HepG2 (cell line): ENCODE measurements at regions not wholly inside any gene's neighbourhood (a gene's known extent, or its start where the extent isn't known, plus 50 kb on each side); places are given as distances from the start of the nearest gene placed in this dataset.

Experiments used
- ATF2 ChIP-seq: sonication (generic); formaldehyde crosslinking; IDR thresholded peaks from 2 replicates; pipeline ENCODE4 v1.4.0; 2020; ENCODE audit warnings: missing genetic modification reagents
- BCL3 ChIP-seq: sonication (generic); formaldehyde crosslinking; IDR thresholded peaks from 2 replicates; pipeline ENCODE4 v1.5.1; 2020; ENCODE audit warnings: mild to moderate bottlenecking, missing genetic modification reagents, moderate library complexity
- CHD4 ChIP-seq: fragments of 200-600 bp; sonication (generic); IDR thresholded peaks from 2 replicates; pipeline ENCODE4 v1.7.0; 2017; ENCODE audit warnings: mild to moderate bottlenecking, low read length, borderline replicate concordance
- IRF9 ChIP-seq: sonication (generic); formaldehyde crosslinking; IDR thresholded peaks from 2 replicates; pipeline ENCODE4 v1.8.0; 2022; ENCODE audit warnings: missing genetic modification reagents, mild to moderate bottlenecking, borderline replicate concordance
- KAT7 ChIP-seq: IDR thresholded peaks from 2 replicates; pipeline ENCODE4 v1.6.1; 2018; ENCODE audit warnings: borderline replicate concordance, missing compliant biosample characterization
- KLF16 ChIP-seq, 2 experiments: sonication (generic) in 1 of 2; formaldehyde crosslinking in 1 of 2; IDR thresholded peaks; 2 replicates each; pipeline versions ENCODE4 v1.6.1 to v1.8.0; 2016 to 2023; ENCODE audit warnings: missing genetic modification reagents in 2 of 2, missing compliant biosample characterization in 1 of 2
- MYC ChIP-seq: sonication (generic); formaldehyde crosslinking; IDR thresholded peaks from 2 replicates; pipeline ENCODE4 v1.9.0; 2021; ENCODE audit warnings: missing genetic modification reagents, borderline replicate concordance
- POGZ ChIP-seq: sonication (generic); formaldehyde crosslinking; IDR thresholded peaks from 2 replicates; pipeline ENCODE4 v1.4.0; 2020; ENCODE audit warnings: mild to moderate bottlenecking, missing genetic modification reagents
- POLR2AphosphoS2 ChIP-seq: IDR thresholded peaks from 2 replicates; pipeline ENCODE4 v1.6.1; 2011; ENCODE audit warnings: low read depth, low read length, improper control_type of control experiment
- RFXAP ChIP-seq: sonication (generic); formaldehyde crosslinking; IDR thresholded peaks from 2 replicates; pipeline ENCODE4 v1.4.0; 2020; ENCODE audit warnings: missing genetic modification reagents, borderline replicate concordance
- ZBTB43 ChIP-seq: sonication (generic); formaldehyde crosslinking; conservative IDR thresholded peaks from 2 replicates; pipeline ENCODE4 v1.4.0; 2020; ENCODE audit warnings: missing genetic modification reagents
- ZNF251 ChIP-seq: sonication (generic); formaldehyde crosslinking; IDR thresholded peaks from 2 replicates; pipeline ENCODE4 v1.9.0; 2021; ENCODE audit warnings: mild to moderate bottlenecking, missing genetic modification reagents
- ZNF280D ChIP-seq: sonication (generic); formaldehyde crosslinking; IDR thresholded peaks from 2 replicates; pipeline ENCODE4 v1.5.1; 2020; ENCODE audit warnings: mild to moderate bottlenecking, missing genetic modification reagents
- ZNF460 ChIP-seq: sonication (generic); formaldehyde crosslinking; IDR thresholded peaks from 2 replicates; pipeline ENCODE4 v1.5.1; 2020; ENCODE audit warnings: missing genetic modification reagents, mild to moderate bottlenecking, borderline replicate concordance
- ZNF547 ChIP-seq: sonication (generic); formaldehyde crosslinking; IDR thresholded peaks from 2 replicates; pipeline ENCODE4 v1.5.1; 2020; ENCODE audit warnings: mild to moderate bottlenecking, missing genetic modification reagents
- ZNF558 ChIP-seq: sonication (generic); formaldehyde crosslinking; IDR thresholded peaks from 2 replicates; pipeline ENCODE4 v1.9.0; 2022; ENCODE audit warnings: mild to moderate bottlenecking, missing genetic modification reagents, borderline replicate concordance
- ZNF75D ChIP-seq: sonication (generic); formaldehyde crosslinking; IDR thresholded peaks from 2 replicates; pipeline ENCODE4 v1.8.1; 2023; ENCODE audit warnings: missing genetic modification reagents, mild to moderate bottlenecking, borderline replicate concordance
- ZNF792 ChIP-seq: IDR thresholded peaks from 2 replicates; pipeline ENCODE4 v1.6.1; 2016
- TF ChIP-seq, protein P1 (sequence below): IDR thresholded peaks from 2 replicates; pipeline ENCODE4 v1.6.1; 2016; ENCODE audit warnings: mild to moderate bottlenecking
- TF ChIP-seq, protein P2 (sequence below): sonication (generic); formaldehyde crosslinking; IDR thresholded peaks from 2 replicates; pipeline ENCODE4 v1.4.0; 2020; ENCODE audit warnings: mild to moderate bottlenecking, missing genetic modification reagents

DNA sequence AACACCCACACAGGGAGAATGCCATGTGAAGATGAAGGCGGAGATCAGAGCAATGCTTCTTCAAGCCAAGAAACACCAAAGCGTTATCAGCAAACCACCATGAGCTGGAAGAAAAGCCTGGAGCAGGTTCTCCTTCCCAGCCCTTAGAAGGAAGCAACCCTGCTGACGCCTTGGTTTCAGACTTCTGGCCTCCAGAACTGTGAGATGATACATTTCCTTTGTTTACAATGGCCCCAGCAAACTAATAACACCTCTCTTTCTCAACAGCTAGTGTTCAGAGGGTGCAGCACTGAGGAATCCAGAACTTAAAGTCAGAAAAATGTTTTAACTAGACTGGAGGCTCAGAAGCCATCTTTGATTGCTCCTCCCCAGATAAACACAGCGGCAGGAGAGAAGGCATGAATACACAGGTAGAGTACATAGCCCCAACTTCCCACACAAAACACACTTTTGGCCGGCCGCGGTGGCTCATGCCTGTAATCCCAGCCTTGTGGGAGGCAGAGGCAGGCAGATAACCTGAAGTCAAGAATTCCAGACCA, 132.4 kb upstream of the LPP start (continued):
- no peak for TF ChIP-seq POLR2AphosphoS2
- TF ChIP-seq ZNF251 (CRISPR knock-in tag), result no peak
- TF ChIP-seq RFXAP (CRISPR knock-in tag), result no peak
- TF ChIP-seq IRF9, result no peak
- TF ChIP-seq KLF16 (CRISPR knock-in tag; IDR thresholded peaks at IDR 0.05), result peak in 1 of 2 experiments; percentile 47; a peak in 1 of 4 replicates
- TF ChIP-seq ZNF547 (CRISPR knock-in tag), result no peak
- TF ChIP-seq CHD4, result no peak
- TF ChIP-seq BCL3 (CRISPR knock-in tag), result no peak
- TF ChIP-seq, protein P1, sequence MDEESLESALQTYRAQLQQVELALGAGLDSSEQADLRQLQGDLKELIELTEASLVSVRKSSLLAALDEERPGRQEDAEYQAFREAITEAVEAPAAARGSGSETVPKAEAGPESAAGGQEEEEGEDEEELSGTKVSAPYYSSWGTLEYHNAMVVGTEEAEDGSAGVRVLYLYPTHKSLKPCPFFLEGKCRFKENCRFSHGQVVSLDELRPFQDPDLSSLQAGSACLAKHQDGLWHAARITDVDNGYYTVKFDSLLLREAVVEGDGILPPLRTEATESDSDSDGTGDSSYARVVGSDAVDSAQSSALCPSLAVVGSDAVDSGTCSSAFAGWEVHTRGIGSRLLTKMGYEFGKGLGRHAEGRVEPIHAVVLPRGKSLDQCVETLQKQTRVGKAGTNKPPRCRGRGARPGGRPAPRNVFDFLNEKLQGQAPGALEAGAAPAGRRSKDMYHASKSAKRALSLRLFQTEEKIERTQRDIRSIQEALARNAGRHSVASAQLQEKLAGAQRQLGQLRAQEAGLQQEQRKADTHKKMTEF (CRISPR knock-in tag), result peak; percentile 31; the same call in 1 of the 2 replicates
- TF ChIP-seq ZNF460 (CRISPR knock-in tag), result no peak; the same call in 1 of the 2 replicates
- TF ChIP-seq POGZ (CRISPR knock-in tag), result peak; percentile 81
- peak; percentile 42; the same call in 1 of the 2 replicates for TF ChIP-seq ZNF558 (CRISPR knock-in tag)
- TF ChIP-seq ZBTB43 (CRISPR knock-in tag), result no peak; the same call in 1 of the 2 replicates
- peak; percentile 50; the same call in 1 of the 2 replicates for TF ChIP-seq KAT7 (CRISPR knock-in tag)
- peak; percentile 60; the same call in 1 of the 2 replicates for TF ChIP-seq MYC (CRISPR knock-in tag)
- TF ChIP-seq ZNF75D (CRISPR knock-in tag), result no peak
- peak; percentile 36; the same call in 1 of the 2 replicates for TF ChIP-seq ATF2 (CRISPR knock-in tag)
- TF ChIP-seq ZNF792 (CRISPR knock-in tag), result peak; percentile 49; the same call in 1 of the 2 replicates
- TF ChIP-seq ZNF280D (CRISPR knock-in tag), result peak; percentile 75; the same call in 1 of the 2 replicates
- TF ChIP-seq, protein P2, sequence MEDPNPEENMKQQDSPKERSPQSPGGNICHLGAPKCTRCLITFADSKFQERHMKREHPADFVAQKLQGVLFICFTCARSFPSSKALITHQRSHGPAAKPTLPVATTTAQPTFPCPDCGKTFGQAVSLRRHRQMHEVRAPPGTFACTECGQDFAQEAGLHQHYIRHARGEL, result no peak
